ENCODE measurements at regions not wholly inside any gene's neighbourhood (a gene's known extent, or its start where the extent isn't known, plus 50 kb on each side); places are given as distances from the start of the nearest gene placed in this dataset.

DNA sequence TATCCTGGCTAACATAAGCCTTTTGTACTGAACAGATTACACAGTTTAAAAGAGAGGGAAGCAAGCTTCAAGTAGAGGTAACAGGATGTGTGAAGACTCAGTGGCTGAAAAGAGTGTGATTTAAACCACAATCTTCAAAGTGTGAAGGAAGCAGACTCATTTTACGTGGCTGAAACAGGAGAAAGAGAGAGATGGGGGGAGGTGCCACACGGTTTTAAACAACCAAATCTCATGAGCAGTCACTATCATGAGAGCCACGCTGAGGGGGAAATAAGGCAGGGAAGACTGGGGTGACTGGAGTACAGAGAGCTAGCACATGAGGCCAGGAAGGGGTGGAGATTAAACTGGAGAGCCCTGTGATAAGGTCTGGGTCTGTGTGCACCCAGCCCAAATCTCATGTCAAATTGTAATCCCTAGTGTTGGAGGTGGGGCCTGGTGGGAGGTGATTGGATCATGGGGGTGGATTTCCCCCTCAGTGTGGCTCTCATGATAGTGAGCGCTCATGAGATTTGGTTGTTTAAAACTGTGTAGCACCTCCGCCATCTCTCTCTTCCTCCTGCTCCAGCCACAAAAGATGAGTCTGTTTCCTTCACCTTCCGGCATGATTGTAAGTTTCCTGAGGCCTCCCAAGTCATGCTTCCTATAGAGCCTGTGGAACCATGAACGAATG is 318.6 kb upstream of the CD180 start:
- Histone ChIP-seq H3K9ac (ENCODE audit: low read length in 2 of 2) (no peak overlapping the region), H3K4me1 (ENCODE audit: control insufficient read depth, insufficient read depth, low read length) (peaks cover 8% of the 10 kb centered on the region), H3K27me3 (ENCODE audit: control insufficient read depth in 1 of 2, insufficient read depth in 2 of 2, low read length in 2 of 2) (no peaks in the 10 kb centered on the region), H3K4me3 (ENCODE audit: low read length in 2 of 2) (no peak overlapping the region), H3K27ac (ENCODE audit: low read length) (no peak overlapping the region), H3K9me3 (ENCODE audit: control insufficient read depth in 2 of 2, low read length in 2 of 2) (no peaks in the 10 kb centered on the region), H3K36me3 (ENCODE audit: control insufficient read depth in 2 of 2, insufficient read depth in 2 of 2, low read length in 2 of 2) (no peaks in the 10 kb centered on the region)

DNA sequence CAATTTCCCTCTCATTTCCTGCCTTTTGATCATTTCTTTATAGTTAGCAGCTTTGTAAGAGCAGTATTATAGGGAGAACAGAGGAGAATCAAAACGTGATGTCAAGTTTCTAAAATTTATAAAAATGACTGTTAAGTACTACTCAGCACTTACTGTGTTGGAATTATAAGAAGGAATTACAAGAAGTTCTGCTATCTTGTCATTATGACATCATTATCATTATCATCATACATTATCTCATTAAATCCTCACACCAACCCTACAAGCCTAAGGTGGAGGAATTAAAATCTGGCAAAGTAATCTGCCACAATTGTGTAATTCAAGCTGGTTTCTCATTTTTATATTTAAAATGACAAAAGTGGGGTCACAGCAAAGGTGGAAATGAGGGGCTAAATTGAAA is 316.2 kb upstream of the CD180 start:
- no peak overlapping the region for H3K27ac ChIP-seq (ENCODE audit: low read length)
- H3K36me3 ChIP-seq (ENCODE audit: control insufficient read depth in 2 of 2, insufficient read depth in 2 of 2, low read length in 2 of 2) = no peaks in the 10 kb centered on the region
- no peak overlapping the region for H3K4me3 ChIP-seq (ENCODE audit: low read length in 2 of 2)
- H3K9me3 ChIP-seq (ENCODE audit: control insufficient read depth in 2 of 2, low read length in 2 of 2) = no peaks in the 10 kb centered on the region
- peaks cover 6% of the 10 kb centered on the region for H3K4me1 ChIP-seq (ENCODE audit: control insufficient read depth, insufficient read depth, low read length)
- no peak overlapping the region for H3K9ac ChIP-seq (ENCODE audit: low read length in 2 of 2)
- H3K27me3 ChIP-seq (ENCODE audit: control insufficient read depth in 1 of 2, insufficient read depth in 2 of 2, low read length in 2 of 2) = no peaks in the 10 kb centered on the region

- Histone ChIP-seq H3K4me1 (ENCODE audit: control insufficient read depth, insufficient read depth, low read length) (peaks cover 2% of the 10 kb centered on the region), H3K4me3 (ENCODE audit: low read length in 2 of 2) (no peak overlapping the region), H3K9ac (ENCODE audit: low read length in 2 of 2) (no peak overlapping the region), H3K36me3 (ENCODE audit: control insufficient read depth in 2 of 2, insufficient read depth in 2 of 2, low read length in 2 of 2) (no peaks in the 10 kb centered on the region), H3K9me3 (ENCODE audit: control insufficient read depth in 2 of 2, low read length in 2 of 2) (no peaks in the 10 kb centered on the region), H3K27me3 (ENCODE audit: control insufficient read depth in 1 of 2, insufficient read depth in 2 of 2, low read length in 2 of 2) (no peaks in the 10 kb centered on the region), H3K27ac (ENCODE audit: low read length) (no peak overlapping the region)
Measured at GRCh38 chr5:67511911-67512310, 315.3 kb upstream of the CD180 start.

- Histone ChIP-seq H3K4me1 (ENCODE audit: control insufficient read depth, insufficient read depth, low read length) (no peaks in the 10 kb centered on the region), H3K4me3 (ENCODE audit: low read length in 2 of 2) (no peak overlapping the region), H3K27ac (ENCODE audit: low read length) (no peak overlapping the region), H3K36me3 (ENCODE audit: control insufficient read depth in 2 of 2, insufficient read depth in 2 of 2, low read length in 2 of 2) (no peaks in the 10 kb centered on the region), H3K27me3 (ENCODE audit: control insufficient read depth in 1 of 2, insufficient read depth in 2 of 2, low read length in 2 of 2) (no peaks in the 10 kb centered on the region), H3K9ac (ENCODE audit: low read length in 2 of 2) (no peak overlapping the region), H3K9me3 (ENCODE audit: control insufficient read depth in 2 of 2, low read length in 2 of 2) (no peaks in the 10 kb centered on the region)
Measured at GRCh38 chr5:67510204-67510603, 313.6 kb upstream of the CD180 start.

DNA sequence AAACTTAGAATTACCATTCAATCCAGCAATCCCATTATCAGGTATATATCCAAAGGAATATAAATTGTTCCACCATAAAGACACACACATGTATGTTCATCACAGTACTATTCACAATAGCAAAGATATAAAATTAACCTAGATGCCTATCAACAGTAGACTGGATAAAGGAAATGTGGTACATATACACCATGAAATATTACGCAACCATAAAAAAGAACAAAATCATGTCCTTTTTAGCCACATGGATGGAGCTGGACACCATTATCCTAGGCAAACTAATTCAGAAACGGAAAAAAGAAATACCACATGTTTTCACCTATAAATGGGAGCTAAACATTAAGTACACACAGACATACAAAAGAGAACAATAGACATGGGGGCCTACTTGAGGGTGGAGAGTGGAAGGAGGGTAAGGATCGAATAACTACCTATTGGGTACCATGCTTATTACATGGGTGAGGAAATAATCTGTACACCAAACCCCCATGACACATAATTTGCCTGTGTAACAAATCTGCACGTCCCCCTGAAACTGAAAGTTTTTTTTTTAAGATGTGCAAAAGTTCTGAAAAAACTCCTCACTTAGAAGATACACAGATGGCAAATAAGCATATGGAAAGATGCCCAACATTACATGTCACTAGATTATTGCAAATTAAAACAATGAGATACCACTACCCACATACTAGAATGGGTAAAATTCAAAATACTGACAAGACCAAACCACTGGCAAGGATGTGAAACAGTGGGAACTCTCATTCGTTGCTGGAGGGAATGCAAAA is 313.0 kb upstream of the CD180 start:
- Histone ChIP-seq H3K27me3 (ENCODE audit: control insufficient read depth in 1 of 2, insufficient read depth in 2 of 2, low read length in 2 of 2) (no peaks in the 10 kb centered on the region), H3K27ac (ENCODE audit: low read length) (no peak overlapping the region), H3K36me3 (ENCODE audit: control insufficient read depth in 2 of 2, insufficient read depth in 2 of 2, low read length in 2 of 2) (no peaks in the 10 kb centered on the region), H3K4me3 (ENCODE audit: low read length in 2 of 2) (no peak overlapping the region), H3K4me1 (ENCODE audit: control insufficient read depth, insufficient read depth, low read length) (no peaks in the 10 kb centered on the region), H3K9ac (ENCODE audit: low read length in 2 of 2) (no peak overlapping the region), H3K9me3 (ENCODE audit: control insufficient read depth in 2 of 2, low read length in 2 of 2) (no peaks in the 10 kb centered on the region)

- H3K27me3 ChIP-seq (ENCODE audit: control insufficient read depth in 1 of 2, insufficient read depth in 2 of 2, low read length in 2 of 2) = no peaks in the 10 kb centered on the region
Measured at GRCh38 chr5:67506241-67506640, 309.6 kb upstream of the CD180 start.

GRCh38 chr5:67502951-67503350 is 306.4 kb upstream of the CD180 start:
- H3K4me1 ChIP-seq (ENCODE audit: control insufficient read depth, insufficient read depth, low read length) = no peaks in the 10 kb centered on the region
- H3K9me3 ChIP-seq (ENCODE audit: control insufficient read depth in 2 of 2, low read length in 2 of 2) = no peaks in the 10 kb centered on the region
- no peak overlapping the region for H3K27ac ChIP-seq (ENCODE audit: low read length)
- H3K4me3 ChIP-seq (ENCODE audit: low read length in 2 of 2) = no peak overlapping the region
- no peaks in the 10 kb centered on the region for H3K27me3 ChIP-seq (ENCODE audit: control insufficient read depth in 1 of 2, insufficient read depth in 2 of 2, low read length in 2 of 2)
- no peak overlapping the region for H3K9ac ChIP-seq (ENCODE audit: low read length in 2 of 2)
- H3K36me3 ChIP-seq (ENCODE audit: control insufficient read depth in 2 of 2, insufficient read depth in 2 of 2, low read length in 2 of 2) = no peaks in the 10 kb centered on the region

More at GRCh38 chr5:67506241-67506640, 309.6 kb upstream of the CD180 start:
- Histone ChIP-seq H3K4me3 (ENCODE audit: low read length in 2 of 2) (no peak overlapping the region), H3K36me3 (ENCODE audit: control insufficient read depth in 2 of 2, insufficient read depth in 2 of 2, low read length in 2 of 2) (no peaks in the 10 kb centered on the region), H3K4me1 (ENCODE audit: control insufficient read depth, insufficient read depth, low read length) (no peaks in the 10 kb centered on the region), H3K27ac (ENCODE audit: low read length) (no peak overlapping the region), H3K9ac (ENCODE audit: low read length in 2 of 2) (no peak overlapping the region), H3K9me3 (ENCODE audit: control insufficient read depth in 2 of 2, low read length in 2 of 2) (no peaks in the 10 kb centered on the region)

DNA sequence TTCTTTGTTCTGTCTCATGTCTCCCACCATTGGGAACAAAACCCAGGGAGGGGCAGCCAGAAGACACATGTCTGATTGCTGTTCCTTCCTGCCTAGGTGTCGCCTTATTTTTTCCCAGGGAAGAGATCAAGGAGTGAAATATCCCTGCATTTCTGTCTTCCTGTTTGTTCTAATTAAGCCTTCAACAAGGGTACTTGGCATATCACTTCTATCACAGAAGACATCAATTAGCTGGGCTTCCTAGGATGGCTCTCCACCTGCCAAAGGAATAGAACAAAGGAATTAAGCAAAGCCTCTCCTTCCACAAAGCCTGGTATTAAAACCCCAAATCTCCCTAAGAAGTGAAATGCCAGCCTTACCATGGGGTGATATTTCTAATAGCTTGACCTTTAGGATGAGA is 299.5 kb upstream of the CD180 start:
- Histone ChIP-seq H3K36me3 (ENCODE audit: control insufficient read depth in 2 of 2, insufficient read depth in 2 of 2, low read length in 2 of 2) (no peaks in the 10 kb centered on the region), H3K9me3 (ENCODE audit: control insufficient read depth in 2 of 2, low read length in 2 of 2) (no peaks in the 10 kb centered on the region), H3K4me3 (ENCODE audit: low read length in 2 of 2) (no peak overlapping the region), H3K9ac (ENCODE audit: low read length in 2 of 2) (no peak overlapping the region), H3K4me1 (ENCODE audit: control insufficient read depth, insufficient read depth, low read length) (peaks cover 8% of the 10 kb centered on the region), H3K27me3 (ENCODE audit: control insufficient read depth in 1 of 2, insufficient read depth in 2 of 2, low read length in 2 of 2) (no peaks in the 10 kb centered on the region), H3K27ac (ENCODE audit: low read length) (no peak overlapping the region)

- Histone ChIP-seq H3K9me3 (ENCODE audit: control insufficient read depth in 2 of 2, low read length in 2 of 2) (no peaks in the 10 kb centered on the region), H3K4me3 (ENCODE audit: low read length in 2 of 2) (no peak overlapping the region), H3K4me1 (ENCODE audit: control insufficient read depth, insufficient read depth, low read length) (peaks cover 12% of the 10 kb centered on the region), H3K9ac (ENCODE audit: low read length in 2 of 2) (no peak overlapping the region), H3K36me3 (ENCODE audit: control insufficient read depth in 2 of 2, insufficient read depth in 2 of 2, low read length in 2 of 2) (no peaks in the 10 kb centered on the region), H3K27me3 (ENCODE audit: control insufficient read depth in 1 of 2, insufficient read depth in 2 of 2, low read length in 2 of 2) (no peaks in the 10 kb centered on the region), H3K27ac (ENCODE audit: low read length) (no peak overlapping the region)
Measured at GRCh38 chr5:67495072-67495471, 298.5 kb upstream of the CD180 start.

DNA sequence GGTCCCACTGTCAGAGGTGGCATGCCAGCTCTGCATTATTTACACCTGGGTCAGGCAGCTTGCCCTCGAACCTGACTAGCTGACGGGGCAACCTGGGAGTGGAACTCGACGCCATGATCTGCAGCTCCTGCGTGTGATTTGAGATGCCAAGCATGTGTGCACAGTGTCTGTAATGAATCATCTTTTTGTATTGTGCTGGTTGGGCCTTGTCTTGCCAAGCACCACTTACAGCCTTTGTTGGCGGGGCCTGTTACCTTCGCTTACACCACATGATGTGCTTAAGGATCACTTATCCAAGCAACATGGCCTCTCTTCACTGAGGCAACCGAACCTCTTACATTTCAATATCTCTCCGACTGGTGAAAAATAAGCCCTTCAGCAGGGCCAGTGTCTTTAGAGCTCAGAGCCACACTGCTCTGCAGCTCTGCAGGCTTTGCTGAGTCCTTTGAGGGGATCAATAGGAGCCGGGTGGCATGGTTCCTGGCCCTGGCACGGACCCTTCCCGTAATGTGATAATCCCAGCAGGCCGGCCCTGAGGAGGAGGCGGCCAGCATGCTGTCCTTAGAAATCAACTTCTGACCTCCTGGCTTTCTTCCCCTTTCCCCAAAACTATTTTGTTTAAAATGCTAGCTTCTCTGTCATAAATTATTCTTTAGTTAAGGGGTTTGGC is 297.7 kb upstream of the CD180 start:
- Histone ChIP-seq H3K9ac (ENCODE audit: low read length in 2 of 2) (no peak overlapping the region), H3K27ac (ENCODE audit: low read length) (no peak overlapping the region), H3K4me3 (ENCODE audit: low read length in 2 of 2) (no peak overlapping the region), H3K9me3 (ENCODE audit: control insufficient read depth in 2 of 2, low read length in 2 of 2) (no peaks in the 10 kb centered on the region), H3K36me3 (ENCODE audit: control insufficient read depth in 2 of 2, insufficient read depth in 2 of 2, low read length in 2 of 2) (no peaks in the 10 kb centered on the region), H3K4me1 (ENCODE audit: control insufficient read depth, insufficient read depth, low read length) (peaks cover 12% of the 10 kb centered on the region), H3K27me3 (ENCODE audit: control insufficient read depth in 1 of 2, insufficient read depth in 2 of 2, low read length in 2 of 2) (no peaks in the 10 kb centered on the region)

- H3K4me3 ChIP-seq (ENCODE audit: low read length in 2 of 2) = no peak overlapping the region
- no peak overlapping the region for H3K27ac ChIP-seq (ENCODE audit: low read length)
- no peak overlapping the region for H3K9ac ChIP-seq (ENCODE audit: low read length in 2 of 2)
- peaks cover 12% of the 10 kb centered on the region for H3K4me1 ChIP-seq (ENCODE audit: control insufficient read depth, insufficient read depth, low read length)
- H3K36me3 ChIP-seq (ENCODE audit: control insufficient read depth in 2 of 2, insufficient read depth in 2 of 2, low read length in 2 of 2) = no peaks in the 10 kb centered on the region
- H3K27me3 ChIP-seq (ENCODE audit: control insufficient read depth in 1 of 2, insufficient read depth in 2 of 2, low read length in 2 of 2) = no peaks in the 10 kb centered on the region
- H3K9me3 ChIP-seq (ENCODE audit: control insufficient read depth in 2 of 2, low read length in 2 of 2) = no peaks in the 10 kb centered on the region
Measured at GRCh38 chr5:67493676-67494075, 297.1 kb upstream of the CD180 start.

Data from stomach smooth muscle (tissue), 2 donors.